BE2C (cell line): ENCODE measurements at regions not wholly inside any gene's neighbourhood (a gene's known extent, or its start where the extent isn't known, plus 50 kb on each side); places are given as distances from the start of the nearest gene placed in this dataset.

Experiments used
- DNase-seq: peaks from one replicate; pipeline ENCODE4 v3.0.0-alpha.2; 2020
- H3K27me3 ChIP-seq: fragments of 250-450 bp; sonication (Bioruptor Pico); 2 replicates; pipeline ENCODE4 v1.5.1; 2020; ENCODE audit warnings: mild to moderate bottlenecking
- H3K36me3 ChIP-seq: fragments of 250-450 bp; sonication (Bioruptor Pico); 2 replicates; pipeline ENCODE4 v1.5.1; 2020; ENCODE audit warnings: mild to moderate bottlenecking
- H3K4me1 ChIP-seq: fragments of 250-450 bp; sonication (Bioruptor Pico); 2 replicates; pipeline ENCODE4 v1.5.1; 2020
- H3K4me3 ChIP-seq: 2 replicates; pipeline ENCODE4 v1.5.1; 2011; ENCODE audit warnings: low read depth, low read length
- H3K9me3 ChIP-seq: fragments of 250-450 bp; sonication (Bioruptor Pico); 2 replicates; pipeline ENCODE4 v1.5.1; 2020
- TF ChIP-seq, protein P1 (sequence below): IDR thresholded peaks from 2 replicates; pipeline ENCODE4 v1.5.1; 2012; ENCODE audit warnings: mild to moderate bottlenecking, low read depth, low read length

- DNase-seq = no peak
- no peak overlapping the region for H3K4me3 ChIP-seq
- TF ChIP-seq, protein P1, sequence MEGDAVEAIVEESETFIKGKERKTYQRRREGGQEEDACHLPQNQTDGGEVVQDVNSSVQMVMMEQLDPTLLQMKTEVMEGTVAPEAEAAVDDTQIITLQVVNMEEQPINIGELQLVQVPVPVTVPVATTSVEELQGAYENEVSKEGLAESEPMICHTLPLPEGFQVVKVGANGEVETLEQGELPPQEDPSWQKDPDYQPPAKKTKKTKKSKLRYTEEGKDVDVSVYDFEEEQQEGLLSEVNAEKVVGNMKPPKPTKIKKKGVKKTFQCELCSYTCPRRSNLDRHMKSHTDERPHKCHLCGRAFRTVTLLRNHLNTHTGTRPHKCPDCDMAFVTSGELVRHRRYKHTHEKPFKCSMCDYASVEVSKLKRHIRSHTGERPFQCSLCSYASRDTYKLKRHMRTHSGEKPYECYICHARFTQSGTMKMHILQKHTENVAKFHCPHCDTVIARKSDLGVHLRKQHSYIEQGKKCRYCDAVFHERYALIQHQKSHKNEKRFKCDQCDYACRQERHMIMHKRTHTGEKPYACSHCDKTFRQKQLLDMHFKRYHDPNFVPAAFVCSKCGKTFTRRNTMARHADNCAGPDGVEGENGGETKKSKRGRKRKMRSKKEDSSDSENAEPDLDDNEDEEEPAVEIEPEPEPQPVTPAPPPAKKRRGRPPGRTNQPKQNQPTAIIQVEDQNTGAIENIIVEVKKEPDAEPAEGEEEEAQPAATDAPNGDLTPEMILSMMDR = no peak
These were observed 169.1 kb downstream of the MAFB start for GRCh38 chr20:40519918-40520317.

DNA sequence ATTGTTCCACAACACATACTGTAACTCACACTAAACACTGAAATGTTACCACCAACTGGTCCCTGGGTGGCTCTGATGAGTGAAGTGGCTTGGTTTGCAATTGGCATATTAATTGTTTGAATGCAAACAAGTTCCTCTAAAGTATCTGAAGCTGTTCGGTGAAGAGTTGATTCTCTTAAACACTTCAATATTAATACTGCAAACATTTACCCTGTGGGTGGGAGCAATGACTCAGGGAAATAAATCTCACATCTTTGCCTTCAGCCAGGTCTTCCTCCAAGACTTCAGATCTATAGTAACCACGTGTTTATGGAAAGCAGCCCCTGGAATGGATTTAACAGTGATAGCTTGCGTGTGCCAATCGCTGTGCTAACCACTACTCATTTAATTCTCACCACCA, 176.0 kb downstream of the MAFB start:
- Histone ChIP-seq H3K36me3 (no peaks in the 10 kb centered on the region), H3K9me3 (no peaks in the 10 kb centered on the region), H3K4me1 (no peaks in the 10 kb centered on the region), H3K4me3 (no peak overlapping the region), H3K27me3 (no peaks in the 10 kb centered on the region)
- TF ChIP-seq, protein P1 = no peak
- DNase-seq = no peak

More at GRCh38 chr20:40519918-40520317, 169.1 kb downstream of the MAFB start:
- Histone ChIP-seq H3K4me1 (no peaks in the 10 kb centered on the region), H3K27me3 (no peaks in the 10 kb centered on the region), H3K9me3 (no peaks in the 10 kb centered on the region), H3K36me3 (no peaks in the 10 kb centered on the region)

- Histone ChIP-seq H3K4me3 (no peak overlapping the region), H3K4me1 (no peaks in the 10 kb centered on the region), H3K36me3 (no peaks in the 10 kb centered on the region), H3K9me3 (no peaks in the 10 kb centered on the region), H3K27me3 (no peaks in the 10 kb centered on the region)
- TF ChIP-seq, protein P1 = no peak
- no peak for DNase-seq
These were observed 176.4 kb downstream of the MAFB start for GRCh38 chr20:40512591-40512990.

DNA sequence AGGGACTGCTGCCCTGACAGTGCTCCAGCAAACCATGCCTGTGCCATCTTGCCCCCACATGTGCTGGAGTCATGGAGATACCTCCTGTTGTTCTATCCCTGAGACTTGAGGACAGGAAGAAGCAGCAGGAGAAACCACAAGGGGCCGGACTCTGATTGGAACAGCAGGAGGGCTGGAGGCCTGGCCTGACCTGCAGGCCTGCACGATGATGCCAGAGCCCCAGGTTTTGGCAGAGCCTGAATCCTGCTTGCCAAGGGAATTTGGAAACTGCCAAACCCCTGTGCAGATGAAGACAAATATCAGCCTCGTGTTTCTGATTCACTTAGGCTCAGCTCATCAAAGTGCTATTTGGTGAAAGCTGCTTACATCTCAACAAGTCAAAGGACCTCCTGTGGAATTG, 177.6 kb downstream of the MAFB start:
- no peaks in the 10 kb centered on the region for H3K9me3 ChIP-seq
- TF ChIP-seq, protein P1 = no peak
- no peak overlapping the region for H3K4me3 ChIP-seq
- no peak for DNase-seq
- H3K4me1 ChIP-seq = no peaks in the 10 kb centered on the region
- H3K36me3 ChIP-seq = no peaks in the 10 kb centered on the region
- H3K27me3 ChIP-seq = no peaks in the 10 kb centered on the region

GRCh38 chr20:40510622-40511021, 178.4 kb downstream of the MAFB start:
- H3K9me3 ChIP-seq = 0 out of 2 replicates have a peak, but pooled peaks cover 2% of the 10 kb centered on the region
- no peaks in the 10 kb centered on the region for H3K27me3 ChIP-seq
- TF ChIP-seq, protein P1 = no peak
- H3K36me3 ChIP-seq = no peaks in the 10 kb centered on the region
- DNase-seq = no peak
- H3K4me1 ChIP-seq = no peaks in the 10 kb centered on the region
- H3K4me3 ChIP-seq = no peak overlapping the region

- Histone ChIP-seq H3K36me3 (no peaks in the 10 kb centered on the region), H3K4me1 (no peaks in the 10 kb centered on the region), H3K27me3 (no peaks in the 10 kb centered on the region), H3K9me3 (0 out of 2 replicates have a peak, but pooled peaks cover 2% of the 10 kb centered on the region), H3K4me3 (no peak overlapping the region)
- TF ChIP-seq, protein P1 = no peak
- DNase-seq = no peak
These were observed 180.2 kb downstream of the MAFB start for GRCh38 chr20:40508821-40509220.
